ENCODE measurements at regions not wholly inside any gene's neighbourhood (a gene's known extent, or its start where the extent isn't known, plus 50 kb on each side); places are given as distances from the start of the nearest gene placed in this dataset.

- H3K27ac ChIP-seq, result no peak overlapping the region
- H3K36me3 ChIP-seq (ENCODE audit: insufficient read depth, low read length), result no peaks in the 10 kb centered on the region
- H3K9me3 ChIP-seq (ENCODE audit: low read depth, low read length), result no peaks in the 10 kb centered on the region
- TF ChIP-seq EZH2 (IDR thresholded peaks at IDR 0.05), result no peak
- TF ChIP-seq POLR2AphosphoS5 (IDR thresholded peaks at IDR 0.05; ENCODE audit: borderline replicate concordance, low read depth, low read length), result no peak
- no peak for TF ChIP-seq FOXP2 (optimal IDR thresholded peaks at IDR 0.05; ENCODE audit: control extremely low read depth, extremely low read length, insufficient read depth)
- no peak overlapping the region for H3K9ac ChIP-seq (ENCODE audit: insufficient read length)
- peak overlapping the region; percentile 67 for H3K4me3 ChIP-seq
- DNase-seq (ENCODE audit: low read depth, low spot score), result no peak
Measured at GRCh38 chr20:59429396-59429795, 129.0 kb downstream of the EDN3 start.

DNA sequence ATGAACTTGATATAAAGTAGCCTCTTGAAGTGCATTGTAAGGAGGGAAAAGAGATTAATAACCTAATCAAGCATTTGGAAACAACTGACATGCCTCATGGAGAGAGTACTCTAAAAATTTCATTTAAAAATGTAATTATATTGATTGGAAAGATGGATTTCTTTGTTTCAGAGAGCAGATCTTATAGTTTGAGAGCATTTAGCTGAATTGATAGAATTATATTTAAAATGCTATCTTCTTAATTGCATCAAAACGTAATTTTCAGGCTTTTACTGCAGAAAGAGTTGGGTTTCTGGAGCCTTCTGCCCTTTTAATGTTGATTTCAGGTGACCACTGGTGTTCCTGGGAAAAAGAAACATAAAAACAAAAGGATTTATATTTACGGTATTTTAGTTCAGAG is 130.6 kb downstream of the EDN3 start:
- H3K9me3 ChIP-seq (ENCODE audit: low read depth, low read length), result no peaks in the 10 kb centered on the region
- H3K27ac ChIP-seq, result no peak overlapping the region
- no peak for DNase-seq (ENCODE audit: low read depth, low spot score)
- TF ChIP-seq EZH2 (IDR thresholded peaks at IDR 0.05), result no peak
- no peak for TF ChIP-seq POLR2AphosphoS5 (IDR thresholded peaks at IDR 0.05; ENCODE audit: borderline replicate concordance, low read depth, low read length)
- no peak for TF ChIP-seq FOXP2 (optimal IDR thresholded peaks at IDR 0.05; ENCODE audit: control extremely low read depth, extremely low read length, insufficient read depth)
- no peaks in the 10 kb centered on the region for H3K36me3 ChIP-seq (ENCODE audit: insufficient read depth, low read length)
- no peak overlapping the region for H3K4me3 ChIP-seq
- no peak overlapping the region for H3K9ac ChIP-seq (ENCODE audit: insufficient read length)

GRCh38 chr20:59434960-59435359 is 134.5 kb downstream of the EDN3 start:
- Histone ChIP-seq H3K9ac (ENCODE audit: insufficient read length) (no peak overlapping the region), H3K27ac (peak overlapping the region; percentile 16; the same call in 1 of the 2 replicates), H3K9me3 (ENCODE audit: low read depth, low read length) (no peaks in the 10 kb centered on the region), H3K4me3 (no peak overlapping the region), H3K36me3 (ENCODE audit: insufficient read depth, low read length) (no peaks in the 10 kb centered on the region)
- TF ChIP-seq POLR2AphosphoS5 (IDR thresholded peaks at IDR 0.05; ENCODE audit: borderline replicate concordance, low read depth, low read length) (no peak), FOXP2 (optimal IDR thresholded peaks at IDR 0.05; ENCODE audit: control extremely low read depth, extremely low read length, insufficient read depth) (no peak), EZH2 (IDR thresholded peaks at IDR 0.05) (no peak)
- no peak for DNase-seq (ENCODE audit: low read depth, low spot score)

- Histone ChIP-seq H3K4me3 (no peak overlapping the region), H3K36me3 (ENCODE audit: insufficient read depth, low read length) (no peaks in the 10 kb centered on the region), H3K27ac (peak overlapping the region; percentile 16; the same call in 1 of the 2 replicates), H3K9me3 (ENCODE audit: low read depth, low read length) (no peaks in the 10 kb centered on the region), H3K9ac (ENCODE audit: insufficient read length) (no peak overlapping the region)
- no peak for TF ChIP-seq FOXP2 (optimal IDR thresholded peaks at IDR 0.05; ENCODE audit: control extremely low read depth, extremely low read length, insufficient read depth)
- no peak for TF ChIP-seq POLR2AphosphoS5 (IDR thresholded peaks at IDR 0.05; ENCODE audit: borderline replicate concordance, low read depth, low read length)
- no peak for TF ChIP-seq EZH2 (IDR thresholded peaks at IDR 0.05)
- no peak for DNase-seq (ENCODE audit: low read depth, low spot score)
Measured at GRCh38 chr20:59435518-59435917, 135.1 kb downstream of the EDN3 start.

- TF ChIP-seq POLR2AphosphoS5 (IDR thresholded peaks at IDR 0.05; ENCODE audit: borderline replicate concordance, low read depth, low read length) (no peak), FOXP2 (optimal IDR thresholded peaks at IDR 0.05; ENCODE audit: control extremely low read depth, extremely low read length, insufficient read depth) (no peak), EZH2 (IDR thresholded peaks at IDR 0.05) (no peak)
- H3K4me3 ChIP-seq, result no peak overlapping the region
- no peak for DNase-seq (ENCODE audit: low read depth, low spot score)
- H3K9ac ChIP-seq (ENCODE audit: insufficient read length), result no peak overlapping the region
- no peaks in the 10 kb centered on the region for H3K36me3 ChIP-seq (ENCODE audit: insufficient read depth, low read length)
- no peak overlapping the region for H3K27ac ChIP-seq
- H3K9me3 ChIP-seq (ENCODE audit: low read depth, low read length), result no peaks in the 10 kb centered on the region
Measured at GRCh38 chr20:59437601-59438031, 137.2 kb downstream of the EDN3 start.

DNA sequence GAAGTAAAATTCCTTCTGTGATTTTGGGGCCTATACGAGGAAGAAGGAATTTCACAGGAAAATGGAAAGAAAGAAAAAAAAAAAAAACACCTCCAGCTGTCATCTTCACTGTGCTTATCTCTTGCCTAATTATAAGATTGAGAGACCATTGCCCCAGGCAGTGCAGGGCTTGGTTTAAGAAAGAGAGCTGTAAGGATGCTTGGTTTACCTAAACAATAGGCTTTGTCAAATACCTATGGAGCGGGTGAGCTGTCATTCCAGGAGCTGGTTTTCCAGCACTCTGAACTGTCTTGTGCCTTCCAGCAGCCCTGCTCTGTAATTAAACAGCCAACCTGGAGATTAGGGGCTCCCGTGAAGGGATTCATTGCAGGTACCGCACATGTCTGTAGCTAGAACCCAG is 137.8 kb downstream of the EDN3 start:
- TF ChIP-seq FOXP2 (optimal IDR thresholded peaks at IDR 0.05; ENCODE audit: control extremely low read depth, extremely low read length, insufficient read depth) (no peak), POLR2AphosphoS5 (IDR thresholded peaks at IDR 0.05; ENCODE audit: borderline replicate concordance, low read depth, low read length) (no peak), EZH2 (IDR thresholded peaks at IDR 0.05) (no peak)
- no peak overlapping the region for H3K27ac ChIP-seq
- H3K9me3 ChIP-seq (ENCODE audit: low read depth, low read length), result no peaks in the 10 kb centered on the region
- no peak overlapping the region for H3K4me3 ChIP-seq
- H3K9ac ChIP-seq (ENCODE audit: insufficient read length), result no peak overlapping the region
- H3K36me3 ChIP-seq (ENCODE audit: insufficient read depth, low read length), result no peaks in the 10 kb centered on the region
- no peak for DNase-seq (ENCODE audit: low read depth, low spot score)

GRCh38 chr20:59439243-59439642 is 138.8 kb downstream of the EDN3 start:
- no peak for DNase-seq (ENCODE audit: low read depth, low spot score)
- no peak for TF ChIP-seq FOXP2 (optimal IDR thresholded peaks at IDR 0.05; ENCODE audit: control extremely low read depth, extremely low read length, insufficient read depth)
- TF ChIP-seq POLR2AphosphoS5 (IDR thresholded peaks at IDR 0.05; ENCODE audit: borderline replicate concordance, low read depth, low read length), result no peak
- no peak for TF ChIP-seq EZH2 (IDR thresholded peaks at IDR 0.05)
- Histone ChIP-seq H3K27ac (no peak overlapping the region), H3K9ac (ENCODE audit: insufficient read length) (no peak overlapping the region), H3K9me3 (ENCODE audit: low read depth, low read length) (no peaks in the 10 kb centered on the region), H3K4me3 (no peak overlapping the region), H3K36me3 (ENCODE audit: insufficient read depth, low read length) (no peaks in the 10 kb centered on the region)

- Histone ChIP-seq H3K36me3 (ENCODE audit: insufficient read depth, low read length) (no peaks in the 10 kb centered on the region), H3K9ac (ENCODE audit: insufficient read length) (no peak overlapping the region), H3K9me3 (ENCODE audit: low read depth, low read length) (no peaks in the 10 kb centered on the region), H3K27ac (no peak overlapping the region), H3K4me3 (no peak overlapping the region)
- TF ChIP-seq FOXP2 (optimal IDR thresholded peaks at IDR 0.05; ENCODE audit: control extremely low read depth, extremely low read length, insufficient read depth) (no peak), EZH2 (IDR thresholded peaks at IDR 0.05) (no peak), POLR2AphosphoS5 (IDR thresholded peaks at IDR 0.05; ENCODE audit: borderline replicate concordance, low read depth, low read length) (no peak)
- DNase-seq (ENCODE audit: low read depth, low spot score), result no peak
Measured at GRCh38 chr20:59441306-59441705, 140.9 kb downstream of the EDN3 start.
